NCI-H526 (cell line): ENCODE measurements at regions not wholly inside any gene's neighbourhood (a gene's known extent, or its start where the extent isn't known, plus 50 kb on each side); places are given as distances from the start of the nearest gene placed in this dataset.

Experiments used
- DNase-seq, 2 experiments: peaks; one replicate each; lab custom pipeline; 2025; lab: John Stamatoyannopoulos, UW

DNA sequence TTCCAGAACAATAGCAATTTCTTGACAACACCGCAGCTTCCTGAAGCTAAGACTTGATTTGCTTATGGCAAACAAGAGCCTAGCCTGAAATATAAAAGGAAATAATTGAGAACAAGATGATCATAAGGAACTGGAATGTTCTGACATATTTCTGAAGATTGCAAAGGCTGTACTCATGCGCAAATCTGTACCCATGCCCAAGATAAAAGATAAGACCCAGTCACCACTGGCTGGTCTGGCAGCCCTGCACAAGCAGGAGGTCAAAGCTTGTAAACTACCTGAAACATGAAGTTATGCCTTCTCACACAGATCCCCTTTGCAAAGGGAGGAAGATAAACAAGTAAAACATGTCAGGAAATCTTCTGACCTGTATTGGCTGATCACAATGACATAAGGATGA lies 160.8 kb upstream of the GYPC start:
- no peak for DNase-seq

DNA sequence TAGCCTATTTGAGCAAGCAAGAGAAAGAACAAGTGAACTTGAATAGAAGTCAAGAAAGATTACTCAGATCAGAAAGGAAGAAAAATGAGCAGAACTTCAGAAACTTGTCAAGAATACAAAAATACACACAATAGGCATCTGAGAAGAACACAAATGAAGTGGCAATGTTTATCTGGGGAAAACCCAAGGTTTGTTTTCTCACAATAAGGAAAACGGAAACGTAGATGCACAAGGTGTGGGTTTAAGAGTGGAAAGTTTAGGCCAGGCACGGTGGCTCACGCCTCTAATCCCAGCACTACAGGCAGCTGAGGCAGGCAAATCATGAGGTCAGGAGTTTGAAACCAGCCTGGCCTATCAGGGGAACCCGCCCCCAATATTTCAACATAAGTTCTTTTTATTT lies 159.5 kb upstream of the GYPC start:
- DNase-seq, result no peak

DNA sequence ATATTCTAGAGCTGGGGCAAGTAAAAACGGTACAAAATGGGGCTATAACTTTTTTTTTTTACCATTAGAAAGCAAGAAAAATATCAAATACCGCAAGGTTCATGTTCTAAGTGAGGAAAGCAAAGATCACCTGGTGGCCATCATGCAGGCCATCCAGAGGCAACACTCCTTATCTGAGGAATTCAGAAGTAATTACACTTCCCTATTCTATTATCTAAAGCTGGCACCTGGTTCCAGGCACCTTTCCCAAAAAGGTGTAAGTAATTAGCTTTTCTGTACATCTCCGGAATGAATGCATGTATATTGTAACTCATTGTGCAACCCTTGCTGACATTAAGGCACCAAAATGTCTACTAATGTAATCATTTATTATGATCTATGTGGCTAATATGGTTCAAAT lies 152.5 kb upstream of the GYPC start:
- no peak for DNase-seq

DNA sequence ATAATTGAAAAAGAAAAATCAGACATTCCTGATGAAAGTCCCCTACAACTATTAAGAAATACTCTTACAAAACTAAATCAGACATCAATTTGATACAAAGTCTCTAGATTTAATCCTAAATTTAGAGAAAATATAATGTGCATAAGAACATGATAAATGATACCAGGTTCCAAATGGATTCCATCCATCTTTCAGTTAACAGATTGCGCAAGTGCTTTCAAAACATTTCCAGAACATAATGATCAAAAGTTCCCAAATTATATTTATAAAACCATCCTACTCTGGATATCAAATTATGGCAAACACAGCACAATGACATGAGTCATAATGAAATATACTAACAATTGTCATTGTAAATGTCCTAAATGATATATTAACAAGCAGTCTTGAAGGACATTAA lies 151.0 kb upstream of the GYPC start:
- no peak for DNase-seq

DNA sequence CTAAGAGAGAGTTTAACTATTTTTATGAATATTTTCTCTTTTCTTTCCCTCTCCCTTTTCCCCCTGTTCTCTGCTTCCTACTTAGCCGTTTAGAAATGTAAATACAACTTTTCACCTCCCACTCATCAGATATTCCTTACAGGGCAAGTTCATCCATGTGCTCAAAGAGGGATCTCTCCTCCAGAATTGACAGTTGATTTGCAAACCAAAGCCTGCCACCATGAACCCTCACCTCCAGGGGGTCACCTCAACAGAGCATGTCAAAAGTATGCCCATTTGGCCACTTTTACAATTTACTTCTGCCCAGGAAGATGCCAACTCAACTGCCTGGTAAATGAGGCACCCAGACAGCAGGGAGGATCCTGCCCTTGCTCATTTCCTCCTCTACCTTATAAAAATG lies 149.2 kb upstream of the GYPC start:
- DNase-seq, result no peak

DNA sequence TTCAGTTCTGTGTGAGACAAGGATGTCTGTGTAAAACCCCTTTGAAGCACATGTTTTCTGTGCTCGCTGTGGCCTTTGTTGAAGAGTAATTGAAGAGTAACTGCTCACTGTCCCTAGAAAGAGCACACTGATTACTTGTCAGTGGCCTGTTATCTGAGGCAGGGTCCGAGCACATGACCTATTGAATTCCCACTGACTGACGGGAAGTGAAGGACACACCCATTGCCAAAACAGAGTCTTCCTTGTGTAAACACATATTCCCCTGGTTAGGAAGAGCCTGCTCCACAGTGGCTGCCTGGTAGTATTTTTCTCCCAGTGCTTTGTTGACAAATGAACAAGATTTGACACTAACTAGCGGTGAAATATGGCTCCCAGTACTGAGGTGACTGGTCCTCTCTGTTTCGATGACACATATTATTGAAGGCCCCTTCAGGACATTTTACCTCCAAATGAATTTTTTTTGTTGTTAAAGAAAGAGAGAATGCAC lies 148.5 kb upstream of the GYPC start:
- DNase-seq, result no peak

DNA sequence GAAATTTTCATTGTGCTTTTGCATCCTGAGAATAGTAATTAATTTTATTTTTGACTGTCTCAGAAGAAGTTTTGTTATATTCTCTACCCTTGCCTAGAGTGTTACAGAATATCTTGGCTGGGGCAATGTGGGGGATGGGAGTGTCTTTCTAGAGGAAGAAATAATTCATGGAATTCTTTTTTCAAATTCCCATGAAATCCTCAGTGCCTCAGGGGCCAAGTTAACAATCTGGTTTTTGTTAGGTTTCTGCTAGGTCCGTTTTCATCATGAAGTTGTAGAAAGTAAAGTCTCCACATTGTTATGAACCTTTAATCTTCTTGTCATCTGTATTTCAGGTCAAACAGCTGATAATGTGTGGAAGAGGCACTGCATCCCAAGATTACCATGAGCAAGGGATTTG lies 145.6 kb upstream of the GYPC start:
- no peak for DNase-seq

DNA sequence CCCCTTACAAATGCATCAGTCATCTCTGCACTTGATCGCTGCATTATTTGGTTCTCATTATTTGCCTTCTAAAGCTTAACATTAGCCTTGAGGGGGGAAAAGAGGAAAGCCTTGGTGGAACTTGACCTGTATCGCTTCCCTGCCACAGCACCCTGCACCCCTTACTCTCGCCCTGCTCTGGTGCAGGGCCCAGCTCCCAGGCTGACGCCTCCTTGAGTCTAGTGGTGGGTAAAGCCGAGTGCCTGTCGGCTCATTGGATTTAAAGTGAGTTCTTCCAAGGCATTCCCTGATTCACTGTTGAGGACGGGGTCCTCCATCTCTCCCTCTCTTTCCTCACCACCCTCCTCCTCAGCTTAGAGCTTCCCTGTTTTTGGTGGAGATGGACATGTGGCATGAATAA lies 145.0 kb upstream of the GYPC start:
- DNase-seq, result no peak

DNA sequence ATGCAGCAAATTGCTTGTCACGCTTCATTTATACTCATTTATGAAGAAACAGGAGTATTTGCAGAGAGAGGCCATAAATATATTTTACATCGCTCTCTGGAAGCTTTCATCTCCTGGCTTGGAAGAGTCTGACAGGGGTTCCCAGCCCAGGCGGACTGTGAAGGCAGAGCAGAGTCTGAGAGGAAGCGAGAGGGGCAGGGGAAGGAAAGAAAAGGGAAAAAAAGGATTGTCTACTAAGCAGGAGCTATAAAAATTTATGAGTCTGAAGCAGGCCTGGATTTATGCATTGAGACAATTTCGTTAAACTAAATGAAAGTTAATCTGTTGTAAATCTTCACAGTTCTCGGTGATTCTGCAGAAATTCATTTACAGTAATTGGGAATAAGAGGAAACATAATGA lies 143.9 kb upstream of the GYPC start:
- DNase-seq, result no peak

DNA sequence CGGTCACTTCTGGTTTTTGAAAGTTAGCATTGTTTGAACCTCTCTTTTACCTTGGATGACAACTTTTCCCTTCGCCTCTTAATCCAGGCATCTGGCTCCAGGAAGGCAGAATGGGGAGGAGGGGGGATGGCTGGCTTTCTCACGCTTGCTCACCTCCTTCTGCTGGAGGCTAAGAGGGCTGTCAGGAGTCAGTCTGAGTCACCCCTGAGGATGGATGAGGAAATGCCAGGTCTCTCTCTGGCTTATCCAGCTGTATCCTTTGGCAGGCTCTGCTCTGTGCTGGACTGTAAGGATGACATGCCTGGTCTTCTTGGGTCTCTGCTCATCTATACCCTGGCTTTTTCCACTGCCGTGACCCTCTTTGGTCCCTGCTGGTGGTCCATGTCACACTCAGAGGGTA lies 142.9 kb upstream of the GYPC start:
- DNase-seq, result no peak

DNA sequence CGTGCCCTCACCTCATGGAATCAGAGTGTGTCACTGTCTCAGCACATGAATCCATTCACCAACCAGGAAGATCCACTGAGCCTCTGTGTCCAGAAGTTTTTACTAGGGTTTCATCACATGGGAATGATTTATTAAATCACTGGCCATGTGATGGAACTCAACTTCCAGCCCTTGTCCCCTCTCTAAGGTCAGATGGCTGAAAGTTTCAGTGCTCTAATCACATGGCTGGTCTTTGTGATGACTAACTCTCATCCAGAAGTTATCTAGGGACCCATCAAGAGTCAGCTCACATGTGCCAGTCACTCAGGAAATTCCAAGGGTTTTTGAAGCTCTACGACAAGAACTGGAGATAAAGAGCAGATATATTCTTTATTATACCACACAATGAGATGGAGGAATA lies 140.5 kb upstream of the GYPC start:
- no peak for DNase-seq

DNA sequence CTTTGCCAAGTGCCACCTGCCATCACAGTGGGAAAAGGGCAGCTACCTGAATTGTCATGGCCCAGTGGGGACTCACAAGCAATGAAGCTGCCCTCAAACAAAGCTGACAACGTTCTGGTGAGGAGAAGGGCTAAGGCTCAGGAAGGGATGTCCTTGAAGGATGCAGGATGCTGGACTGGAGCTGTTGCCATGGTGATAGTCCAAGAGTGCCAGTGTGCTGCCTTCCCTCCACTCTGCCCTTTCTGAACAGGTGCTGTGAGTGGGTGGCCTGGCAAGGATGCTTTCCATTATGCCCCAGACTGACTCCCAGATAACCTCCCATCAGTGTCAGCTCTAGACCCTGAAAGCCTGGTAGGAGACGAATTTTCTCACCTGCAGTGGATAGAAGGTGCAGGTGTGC lies 137.8 kb upstream of the GYPC start:
- no peak for DNase-seq

DNA sequence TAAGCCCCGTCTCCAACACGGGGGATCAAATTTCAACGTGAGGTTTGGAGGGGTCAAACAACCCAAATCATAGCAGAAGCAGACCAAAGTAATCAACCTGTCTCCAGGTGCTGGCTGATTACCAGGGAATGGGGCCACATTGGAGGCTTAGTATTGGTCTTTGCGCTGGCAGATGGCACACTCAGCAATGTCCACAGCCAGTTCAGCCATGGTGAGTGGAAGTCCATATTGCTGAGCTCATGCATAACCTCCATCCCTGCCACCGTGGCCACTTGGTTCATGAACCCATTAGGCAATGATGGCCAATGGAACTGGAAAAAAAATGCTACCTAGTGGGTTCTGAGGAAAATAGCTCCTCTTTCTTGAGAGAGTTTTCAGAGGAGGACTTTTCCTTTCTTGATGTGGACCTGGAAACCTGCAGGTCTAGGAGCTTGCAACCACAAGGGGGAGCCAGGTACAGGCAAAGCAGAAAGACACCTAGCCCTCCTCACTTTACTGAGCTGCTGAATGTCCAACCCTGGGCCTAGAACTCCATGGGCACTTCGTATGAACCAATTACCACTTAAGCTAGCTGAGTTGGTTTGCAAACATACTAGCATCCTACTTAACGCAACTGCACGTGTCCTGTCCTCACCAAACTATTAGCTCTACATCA lies 128.0 kb upstream of the GYPC start:
- DNase-seq, result peak; percentile 28 to 54

DNA sequence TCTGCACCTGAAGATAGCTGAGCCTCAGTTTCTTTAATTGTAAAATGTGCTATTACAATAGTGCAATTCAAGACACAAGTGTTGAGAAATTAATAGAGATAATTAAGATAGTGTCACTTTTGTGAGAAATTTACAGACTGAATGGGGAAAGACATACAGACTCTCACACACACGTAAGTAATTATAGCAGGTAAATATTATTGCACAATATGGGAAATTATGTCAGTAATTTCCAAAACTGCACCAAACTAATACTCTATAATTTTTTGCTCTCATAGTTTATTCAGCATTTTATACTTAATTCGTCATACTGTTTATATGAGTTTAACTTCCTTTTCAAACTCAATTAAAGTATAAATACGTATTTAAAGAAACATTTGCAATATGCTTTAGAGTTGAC lies 124.9 kb upstream of the GYPC start:
- no peak for DNase-seq

DNA sequence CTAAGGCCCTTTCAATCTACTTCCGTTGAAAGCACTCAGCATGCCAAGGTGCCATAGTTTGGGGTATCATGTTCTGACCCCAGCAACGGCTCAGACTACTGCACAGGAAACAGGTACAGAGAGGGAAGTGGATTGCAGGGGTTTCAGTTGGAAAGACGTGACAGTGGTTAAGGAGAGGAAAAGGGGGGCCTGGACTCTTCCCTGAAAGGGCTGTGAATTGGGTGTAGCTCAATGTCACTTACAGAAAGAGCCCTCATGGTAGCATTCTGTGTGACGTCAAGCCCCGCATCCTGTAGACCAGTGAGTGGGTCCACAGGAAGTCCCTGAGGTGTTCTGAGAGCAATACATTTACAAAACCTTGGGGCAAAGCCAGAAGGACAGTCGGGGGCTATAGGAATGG lies 121.5 kb upstream of the GYPC start:
- DNase-seq, result no peak

DNA sequence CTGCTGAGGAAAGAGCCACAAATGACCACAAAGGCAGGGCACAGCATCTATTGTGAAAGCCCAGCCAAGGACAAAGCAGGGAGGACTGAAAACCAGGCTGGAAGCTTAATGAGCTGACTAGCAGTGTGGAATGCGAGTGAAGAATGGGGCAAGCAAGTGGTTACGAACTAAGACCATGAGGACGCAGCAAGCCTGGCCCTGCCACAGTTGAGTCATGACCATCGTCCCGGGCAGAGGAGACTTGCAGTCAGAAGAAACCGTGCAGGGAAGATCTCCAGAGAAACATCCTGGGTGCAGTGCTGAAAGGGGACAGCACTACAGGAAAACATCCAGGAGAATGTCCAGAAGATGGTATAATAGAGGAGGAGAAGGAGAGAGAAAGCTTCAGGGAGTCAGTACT lies 120.5 kb upstream of the GYPC start:
- no peak for DNase-seq

DNA sequence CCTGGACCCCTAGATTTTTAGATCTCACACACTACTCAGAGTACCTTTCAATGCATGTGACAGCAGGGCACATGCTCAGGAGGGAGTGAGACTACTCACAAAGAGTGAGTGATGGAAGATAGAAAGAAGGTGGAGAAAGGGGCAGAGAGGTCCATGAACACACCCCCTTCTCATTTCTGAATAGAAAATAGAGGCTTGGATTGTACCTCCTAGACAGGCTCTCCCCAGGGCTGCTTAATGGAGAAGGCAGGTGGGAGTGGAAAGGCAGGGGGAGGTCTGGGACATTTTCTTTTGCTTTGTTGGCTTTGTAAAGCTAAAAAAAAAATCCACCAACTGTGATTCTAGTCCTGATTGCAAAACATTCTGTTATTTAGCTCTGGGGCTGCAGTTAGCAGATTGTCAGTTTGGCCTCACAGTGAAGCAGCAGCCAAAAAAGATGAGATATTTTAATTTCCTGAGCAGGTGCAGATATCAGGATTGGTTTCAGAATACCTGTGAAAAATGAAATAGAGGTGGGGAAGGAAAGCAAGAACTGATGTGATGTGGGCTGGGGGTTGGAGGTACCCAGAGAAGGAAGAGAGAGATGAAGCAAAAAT lies 119.3 kb upstream of the GYPC start:
- no peak for DNase-seq

DNA sequence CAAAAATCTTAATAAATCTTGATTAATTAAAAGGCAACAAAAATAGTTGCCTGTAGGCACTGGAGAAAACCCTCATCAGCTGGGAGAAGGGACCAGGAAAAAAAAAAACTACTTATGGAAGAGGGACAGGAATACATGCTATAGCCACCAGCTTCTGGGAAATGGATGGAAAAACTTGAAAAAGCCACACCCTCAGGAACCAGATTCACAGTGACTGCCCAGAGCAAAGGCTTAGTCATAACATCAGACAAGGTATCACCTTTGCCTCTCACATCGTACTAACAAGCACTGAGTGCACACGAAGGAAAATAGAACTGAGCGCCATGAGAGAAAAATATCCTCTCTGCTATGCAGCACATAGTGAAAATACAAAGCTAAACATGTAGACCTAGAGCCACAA lies 116.9 kb upstream of the GYPC start:
- no peak for DNase-seq

DNA sequence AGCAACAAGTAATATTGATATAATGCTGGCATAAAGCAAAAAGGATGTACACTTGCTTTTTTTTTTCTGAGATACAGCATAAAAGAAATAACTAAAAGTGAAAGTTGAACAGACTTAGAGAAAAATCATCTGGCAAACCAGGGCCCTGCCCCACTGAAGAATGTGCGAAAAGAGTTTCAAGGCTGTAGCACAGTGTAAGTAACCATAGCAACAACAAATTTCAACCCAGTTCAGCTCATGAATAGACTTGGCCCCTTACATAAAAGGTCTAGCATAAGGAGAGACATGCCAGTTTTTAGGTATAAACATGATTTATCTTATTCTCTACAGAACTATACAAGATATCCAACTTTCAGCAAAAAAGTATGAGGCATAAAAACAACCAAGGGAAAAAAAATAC lies 113.7 kb upstream of the GYPC start:
- DNase-seq, result no peak

DNA sequence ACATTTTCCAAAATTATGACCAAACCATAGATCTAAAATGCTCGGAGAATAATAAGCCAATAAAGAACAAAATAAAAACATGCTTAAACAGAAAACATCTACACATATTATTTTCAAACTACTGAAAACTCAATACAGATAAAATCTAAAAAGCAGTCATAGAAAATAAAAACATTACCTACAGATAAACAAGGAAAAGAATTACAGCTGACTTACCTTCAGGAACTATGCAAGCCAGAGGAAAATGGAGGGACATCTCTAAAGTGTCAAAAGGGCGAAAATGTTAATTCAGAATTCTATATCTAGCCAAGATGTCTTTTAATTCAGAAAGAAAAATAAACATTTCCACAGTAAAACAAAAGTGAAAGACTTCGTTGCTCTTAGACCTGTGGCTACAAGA lies 112.9 kb upstream of the GYPC start:
- no peak for DNase-seq

DNA sequence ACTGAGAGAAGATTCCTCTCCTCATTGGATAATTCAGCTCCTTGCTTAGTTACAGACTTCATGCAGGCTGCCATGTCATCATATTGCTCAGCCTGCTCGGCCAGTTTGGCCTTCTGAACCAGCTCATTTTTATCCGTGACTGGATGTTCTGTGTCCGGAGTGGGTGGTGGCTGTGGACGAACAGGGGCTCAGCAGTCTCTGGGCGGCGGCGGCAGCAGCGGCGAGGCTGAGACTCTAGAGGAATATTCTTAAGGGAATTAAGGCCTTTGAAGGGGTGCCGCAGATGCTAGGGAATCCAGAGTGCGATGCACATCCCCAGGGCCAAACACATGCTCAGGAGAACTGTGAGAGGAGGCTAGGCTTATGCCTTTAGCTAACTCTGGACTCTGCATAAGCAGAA lies 97.9 kb upstream of the GYPC start:
- no peak for DNase-seq

DNA sequence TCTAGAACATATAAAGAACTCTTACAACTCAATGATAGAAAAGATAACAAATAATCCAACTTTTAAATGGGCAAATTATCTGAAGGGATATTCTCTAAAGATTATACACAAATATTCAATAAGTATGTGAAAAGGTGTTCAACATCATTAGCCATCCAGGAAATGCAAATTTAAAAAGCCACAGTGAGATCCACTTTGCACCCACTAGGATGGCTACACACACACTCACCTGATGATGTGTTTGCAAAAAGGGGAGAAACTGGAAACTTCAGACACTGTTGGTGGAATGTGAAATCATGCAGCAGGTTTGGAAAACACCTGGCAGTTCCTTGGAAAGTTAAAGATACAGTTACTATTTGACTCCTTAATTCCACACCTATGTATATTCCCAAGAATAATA lies 87.2 kb upstream of the GYPC start:
- no peak for DNase-seq

DNA sequence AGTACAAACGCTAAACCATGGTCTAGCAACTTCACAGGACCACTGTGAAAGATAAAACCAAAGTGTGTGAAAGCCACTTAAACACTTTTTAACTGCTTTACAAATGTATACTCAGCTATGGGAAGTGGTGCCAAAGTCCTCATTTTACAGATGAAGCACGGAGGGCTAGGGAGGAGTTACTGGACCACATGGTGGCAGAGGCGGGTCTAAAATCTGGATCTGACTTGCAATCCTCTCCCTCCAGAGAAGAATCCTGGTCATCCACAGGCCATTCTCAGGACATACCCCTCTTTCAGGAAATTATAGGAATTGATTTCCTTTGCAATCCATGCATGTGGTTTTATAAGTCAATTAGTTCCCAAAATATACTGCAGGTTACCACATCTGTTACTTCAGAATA lies 84.6 kb upstream of the GYPC start:
- DNase-seq, result no peak

DNA sequence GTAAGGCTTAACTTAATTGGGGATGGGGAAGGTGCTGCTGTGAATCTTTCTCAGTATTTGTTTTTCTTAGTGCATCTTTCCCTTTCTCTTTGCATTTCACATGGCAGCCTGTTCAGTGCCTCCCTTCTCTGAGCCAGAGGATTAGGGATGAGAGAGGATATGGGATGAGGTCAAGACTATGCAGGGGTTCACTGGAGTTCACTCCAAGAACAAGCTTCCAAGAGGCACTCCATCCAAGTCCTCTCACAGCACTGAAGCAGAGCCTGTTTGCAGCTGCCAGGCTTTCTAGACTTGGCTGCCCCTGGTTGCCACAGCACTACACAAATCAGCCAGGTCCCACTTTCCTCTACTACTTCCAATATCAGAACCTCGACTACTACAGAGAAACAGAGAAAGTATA lies 80.3 kb upstream of the GYPC start:
- no peak for DNase-seq
